GM12873 (cell line): ENCODE measurements at regions not wholly inside any gene's neighbourhood (a gene's known extent, or its start where the extent isn't known, plus 50 kb on each side); places are given as distances from the start of the nearest gene placed in this dataset.

Source experiments
- TF ChIP-seq, protein P1 (sequence below): IDR thresholded peaks from 2 replicates; pipeline ENCODE4 v1.5.1; 2012; ENCODE audit warnings: low read depth, mild to moderate bottlenecking, moderate library complexity, low read length, control low read depth; ENCODE audit not compliant: insufficient read depth; ENCODE audit errors: missing control alignments

- TF ChIP-seq, protein P1, sequence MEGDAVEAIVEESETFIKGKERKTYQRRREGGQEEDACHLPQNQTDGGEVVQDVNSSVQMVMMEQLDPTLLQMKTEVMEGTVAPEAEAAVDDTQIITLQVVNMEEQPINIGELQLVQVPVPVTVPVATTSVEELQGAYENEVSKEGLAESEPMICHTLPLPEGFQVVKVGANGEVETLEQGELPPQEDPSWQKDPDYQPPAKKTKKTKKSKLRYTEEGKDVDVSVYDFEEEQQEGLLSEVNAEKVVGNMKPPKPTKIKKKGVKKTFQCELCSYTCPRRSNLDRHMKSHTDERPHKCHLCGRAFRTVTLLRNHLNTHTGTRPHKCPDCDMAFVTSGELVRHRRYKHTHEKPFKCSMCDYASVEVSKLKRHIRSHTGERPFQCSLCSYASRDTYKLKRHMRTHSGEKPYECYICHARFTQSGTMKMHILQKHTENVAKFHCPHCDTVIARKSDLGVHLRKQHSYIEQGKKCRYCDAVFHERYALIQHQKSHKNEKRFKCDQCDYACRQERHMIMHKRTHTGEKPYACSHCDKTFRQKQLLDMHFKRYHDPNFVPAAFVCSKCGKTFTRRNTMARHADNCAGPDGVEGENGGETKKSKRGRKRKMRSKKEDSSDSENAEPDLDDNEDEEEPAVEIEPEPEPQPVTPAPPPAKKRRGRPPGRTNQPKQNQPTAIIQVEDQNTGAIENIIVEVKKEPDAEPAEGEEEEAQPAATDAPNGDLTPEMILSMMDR, result no peak
Observed at GRCh38 chr16:72262711-72263110, 90.8 kb upstream of the PMFBP1 start.

- TF ChIP-seq, protein P1, result no peak
Observed at GRCh38 chr16:72261127-72261526, 89.2 kb upstream of the PMFBP1 start.

GRCh38 chr16:72256398-72257066 lies 84.6 kb upstream of the PMFBP1 start:
- TF ChIP-seq, protein P1, result no peak

DNA sequence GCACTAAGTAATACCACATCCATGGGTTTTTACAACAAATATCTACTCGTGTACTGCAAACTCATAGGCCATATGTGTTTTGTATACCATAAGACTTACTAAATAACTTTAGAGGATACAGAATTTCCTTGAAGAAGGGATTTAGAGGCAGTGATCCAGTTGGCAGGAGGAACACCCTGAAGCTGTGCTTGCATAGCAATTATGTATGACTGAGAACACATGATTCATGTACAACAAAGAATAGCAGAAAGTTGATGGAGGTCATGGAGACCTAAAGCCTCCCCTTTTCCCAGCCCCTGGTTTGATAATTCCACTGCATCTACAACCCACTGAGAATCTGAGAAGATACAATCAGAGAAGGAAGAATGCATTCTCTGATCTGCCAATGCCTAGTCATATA lies 83.8 kb upstream of the PMFBP1 start:
- TF ChIP-seq, protein P1, result no peak

- TF ChIP-seq, protein P1, result no peak
Observed at GRCh38 chr16:72247821-72248253, 75.9 kb upstream of the PMFBP1 start.

- TF ChIP-seq, protein P1, result no peak
Observed at GRCh38 chr16:72246423-72246822, 74.5 kb upstream of the PMFBP1 start.

- TF ChIP-seq, protein P1, result no peak
Observed at GRCh38 chr16:72244853-72245252, 72.9 kb upstream of the PMFBP1 start.
